ENCODE measurements at regions not wholly inside any gene's neighbourhood (a gene's known extent, or its start where the extent isn't known, plus 50 kb on each side); places are given as distances from the start of the nearest gene placed in this dataset.

- no peaks in the 10 kb centered on the region for H3K36me3 ChIP-seq
- no peak overlapping the region for H3K4me3 ChIP-seq
- H3K9me3 ChIP-seq = no peaks in the 10 kb centered on the region
- intact Hi-C loops (cut with DNase I; ENCODE audit: low total_unique reads) = no loop called here
- no peak for DNase-seq
- no peaks in the 10 kb centered on the region for H3K4me1 ChIP-seq
- H3K27ac ChIP-seq = no peak overlapping the region
- TF ChIP-seq CTCF (IDR thresholded peaks at IDR 0.05) = no peak
- H3K27me3 ChIP-seq = no peaks in the 10 kb centered on the region
Observed at GRCh38 chr4:136136601-136137000, 1395.7 kb downstream of the PCDH18 start.

- Histone ChIP-seq H3K27ac (no peak overlapping the region), H3K4me3 (no peak overlapping the region), H3K4me1 (no peaks in the 10 kb centered on the region), H3K36me3 (no peaks in the 10 kb centered on the region), H3K9me3 (no peaks in the 10 kb centered on the region), H3K27me3 (no peaks in the 10 kb centered on the region)
- intact Hi-C loops (cut with DNase I; ENCODE audit: low total_unique reads) = no loop called here
- TF ChIP-seq CTCF (IDR thresholded peaks at IDR 0.05) = no peak
- DNase-seq = no peak
Observed at GRCh38 chr4:136124251-136124745, 1408.0 kb downstream of the PCDH18 start.

DNA sequence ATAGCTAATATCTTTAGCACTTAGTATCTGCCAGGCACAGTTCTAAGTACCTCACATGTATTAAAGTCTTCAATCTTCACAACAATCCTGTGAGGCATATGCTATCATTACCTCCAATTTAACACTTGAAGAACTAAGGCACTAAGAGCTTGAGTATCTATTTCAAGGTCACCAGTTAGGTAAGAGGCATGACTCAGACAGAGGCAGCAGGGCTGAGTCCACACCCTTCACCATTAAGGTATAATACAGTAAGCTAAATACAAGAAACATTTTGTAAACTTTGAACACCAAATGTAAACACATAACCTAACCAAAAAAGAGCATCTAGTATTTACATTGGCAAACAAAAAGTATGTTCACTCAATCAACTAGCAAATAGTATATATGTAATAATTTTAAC, 1410.9 kb downstream of the PCDH18 start:
- no peaks in the 10 kb centered on the region for H3K36me3 ChIP-seq
- H3K9me3 ChIP-seq = no peaks in the 10 kb centered on the region
- TF ChIP-seq CTCF (IDR thresholded peaks at IDR 0.05) = no peak
- peaks cover 0 to 9% (median 1%) of the 10 kb centered on the region in 4 donors for H3K4me1 ChIP-seq
- no peak overlapping the region for H3K27ac ChIP-seq
- H3K27me3 ChIP-seq = no peaks in the 10 kb centered on the region
- intact Hi-C loops (cut with DNase I; ENCODE audit: low total_unique reads) = no loop called here
- DNase-seq = no peak
- no peak overlapping the region for H3K4me3 ChIP-seq

DNA sequence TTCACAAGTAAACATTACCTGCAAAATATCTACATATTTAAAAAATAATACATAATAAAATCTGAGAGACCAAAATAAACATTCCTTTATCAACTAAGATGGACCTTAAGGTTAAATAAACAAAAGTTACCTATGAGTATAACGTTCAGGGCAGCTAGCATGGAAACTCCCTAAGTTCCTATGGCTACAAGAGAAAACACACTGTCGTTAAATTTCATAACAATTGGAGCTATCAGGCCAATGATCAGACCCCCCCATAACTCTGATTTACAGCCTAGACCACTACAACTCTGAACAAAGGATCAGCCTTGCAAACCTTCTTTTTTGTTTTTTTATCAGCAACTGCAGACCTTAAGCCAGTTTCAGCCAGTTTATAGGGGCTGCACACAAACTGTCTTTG, 1418.4 kb downstream of the PCDH18 start:
- Histone ChIP-seq H3K9me3 (no peaks in the 10 kb centered on the region), H3K4me3 (no peak overlapping the region), H3K27ac (no peak overlapping the region), H3K4me1 (peaks cover 0 to 9% (median 1%) of the 10 kb centered on the region in 4 donors), H3K36me3 (no peaks in the 10 kb centered on the region), H3K27me3 (no peaks in the 10 kb centered on the region)
- DNase-seq = no peak
- intact Hi-C loops (cut with DNase I; ENCODE audit: low total_unique reads) = no loop called here
- TF ChIP-seq CTCF (IDR thresholded peaks at IDR 0.05) = no peak

DNA sequence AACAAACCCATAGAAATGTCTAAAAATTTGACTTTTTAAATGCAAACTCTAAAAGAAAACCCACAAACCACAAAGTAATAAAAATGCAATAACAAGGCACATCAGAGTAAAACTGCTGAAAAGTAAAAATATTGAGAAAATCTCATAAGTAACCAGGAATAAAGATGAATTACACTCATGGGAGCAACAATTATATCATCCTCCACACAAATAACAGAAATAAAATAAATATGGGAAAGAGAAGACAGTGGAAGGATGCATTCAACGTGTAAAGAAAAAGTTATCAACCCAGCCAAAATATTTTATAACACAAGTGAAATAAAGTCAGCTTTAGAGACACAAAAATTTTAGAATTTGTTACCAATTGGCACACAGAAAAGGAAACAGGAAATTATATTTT, 1420.2 kb downstream of the PCDH18 start:
- H3K27ac ChIP-seq = no peak overlapping the region
- no peak overlapping the region for H3K4me3 ChIP-seq
- DNase-seq = no peak
- no peak for TF ChIP-seq CTCF (IDR thresholded peaks at IDR 0.05)
- no peaks in the 10 kb centered on the region for H3K4me1 ChIP-seq
- no peaks in the 10 kb centered on the region for H3K9me3 ChIP-seq
- H3K36me3 ChIP-seq = no peaks in the 10 kb centered on the region
- intact Hi-C loops (cut with DNase I; ENCODE audit: low total_unique reads) = no loop called here
- H3K27me3 ChIP-seq = no peaks in the 10 kb centered on the region

- H3K4me1 ChIP-seq = no peaks in the 10 kb centered on the region
- H3K4me3 ChIP-seq = no peak overlapping the region
- no peaks in the 10 kb centered on the region for H3K36me3 ChIP-seq
- H3K9me3 ChIP-seq = no peaks in the 10 kb centered on the region
- intact Hi-C loops (cut with DNase I; ENCODE audit: low total_unique reads) = no loop called here
- no peak overlapping the region for H3K27ac ChIP-seq
- no peak for DNase-seq
- no peak for TF ChIP-seq CTCF (IDR thresholded peaks at IDR 0.05)
- no peaks in the 10 kb centered on the region for H3K27me3 ChIP-seq
Observed at GRCh38 chr4:136106753-136107152, 1425.5 kb downstream of the PCDH18 start.

All from tibial artery (tissue), 4 donors.